GM12892 (cell line): ENCODE measurements at regions not wholly inside any gene's neighbourhood (a gene's known extent, or its start where the extent isn't known, plus 50 kb on each side); places are given as distances from the start of the nearest gene placed in this dataset.
"Not testable (repeated sequence)": the region's sequence is repeated elsewhere in the genome, so short reads cannot be mapped to it uniquely, and the experiment has no call there.

Experiments
- DNase-seq: peaks from one replicate; pipeline ENCODE4 v3.0.0; 2011; ENCODE audit not compliant: insufficient read length
- FAIRE-seq: peaks from 2 replicates; lab custom pipeline; 2011; peaks lifted over from hg19 to GRCh38; lab: Jason Lieb, UNC
- POLR2A ChIP-seq: IDR thresholded peaks from 2 replicates; pipeline ENCODE4 v1.6.1; 2011; ENCODE audit warnings: low read depth, low read length, control low read depth
- POLR2AphosphoS5 ChIP-seq: IDR thresholded peaks from 2 replicates; pipeline ENCODE4 v1.6.1; 2011; ENCODE audit warnings: low read depth, low read length, control low read depth
- TAF1 ChIP-seq: IDR thresholded peaks from 2 replicates; pipeline ENCODE4 v1.6.1; 2011; ENCODE audit warnings: low read depth, mild to moderate bottlenecking, control low read depth, low read length, borderline replicate concordance

GRCh38 chr1:73327180-73327793 lies 870.7 kb downstream of the LRRIQ3 start:
- FAIRE-seq (no peak), DNase-seq (no peak)
- TF ChIP-seq POLR2A (no peak), POLR2AphosphoS5 (no peak), TAF1 (no peak)

- no peak for FAIRE-seq
These were observed 871.3 kb downstream of the LRRIQ3 start for GRCh38 chr1:73326663-73327062.

GRCh38 chr1:73310797-73311381 lies 887.1 kb downstream of the LRRIQ3 start:
- FAIRE-seq = no peak
- no peak for DNase-seq
- no peak for TF ChIP-seq POLR2A

More at GRCh38 chr1:73326663-73327062, 871.3 kb downstream of the LRRIQ3 start:
- no peak for DNase-seq
- TF ChIP-seq POLR2A (no peak), POLR2AphosphoS5 (no peak), TAF1 (no peak)

GRCh38 chr1:73306899-73307555 lies 890.9 kb downstream of the LRRIQ3 start:
- FAIRE-seq (no peak), DNase-seq (no peak)
- no peak for TF ChIP-seq POLR2AphosphoS5
- TF ChIP-seq TAF1 = no peak
- no peak for TF ChIP-seq POLR2A

- no peak for DNase-seq
- FAIRE-seq = no peak
- TF ChIP-seq TAF1 (no peak), POLR2A (no peak), POLR2AphosphoS5 (no peak)
These were observed 924.1 kb downstream of the LRRIQ3 start for GRCh38 chr1:73273886-73274285.

GRCh38 chr1:73245196-73245595 lies 952.8 kb downstream of the LRRIQ3 start:
- not testable (repeated sequence) for DNase-seq, FAIRE-seq

- TF ChIP-seq POLR2AphosphoS5 (no peak), POLR2A (no peak), TAF1 (no peak)
- DNase-seq (no peak), FAIRE-seq (no peak)
These were observed 936.7 kb upstream of the NEGR1 start for GRCh38 chr1:73218995-73219546.

- DNase-seq = no peak
- TF ChIP-seq POLR2AphosphoS5 (no peak), TAF1 (no peak), POLR2A (no peak)
- no peak for FAIRE-seq
These were observed 923.1 kb upstream of the NEGR1 start for GRCh38 chr1:73205294-73205973.

GRCh38 chr1:73197972-73198371 lies 915.6 kb upstream of the NEGR1 start:
- DNase-seq (no peak), FAIRE-seq (no peak)
- no peak for TF ChIP-seq POLR2A
- TF ChIP-seq POLR2AphosphoS5 = no peak
- TF ChIP-seq TAF1 = no peak

GRCh38 chr1:73194965-73195364 lies 912.6 kb upstream of the NEGR1 start:
- DNase-seq (no peak), FAIRE-seq (no peak)
- TF ChIP-seq TAF1 (no peak), POLR2AphosphoS5 (no peak), POLR2A (no peak)

- FAIRE-seq, DNase-seq: not testable (repeated sequence)
These were observed 901.2 kb upstream of the NEGR1 start for GRCh38 chr1:73183581-73183980.

GRCh38 chr1:73181190-73181540 lies 898.8 kb upstream of the NEGR1 start:
- TF ChIP-seq POLR2AphosphoS5 = no peak
- DNase-seq (no peak), FAIRE-seq (no peak)
